ENCODE measurements at regions not wholly inside any gene's neighbourhood (a gene's known extent, or its start where the extent isn't known, plus 50 kb on each side); places are given as distances from the start of the nearest gene placed in this dataset.

GRCh38 chr17:36661047-36661666 is 59.8 kb downstream of the MRM1 start:
- Mint-ChIP-seq H3K27ac (no peak overlapping the region), H3K9me3 (no peaks in the 10 kb centered on the region), H3K4me3 (no peak overlapping the region), H3K4me1 (peaks cover 3% of the 10 kb centered on the region), H3K36me3 (ENCODE audit: low read depth) (no peaks in the 10 kb centered on the region), H3K27me3 (peaks cover 42% of the 10 kb centered on the region)
- intact Hi-C loops (cut with micrococcal nuclease), result no loop called here
- DNase-seq, result no peak

- no peaks in the 10 kb centered on the region for H3K9me3 Mint-ChIP-seq
- intact Hi-C loops (cut with micrococcal nuclease), result no loop called here
- no peak overlapping the region for H3K4me3 Mint-ChIP-seq
- no peak overlapping the region for H3K27ac Mint-ChIP-seq
- H3K4me1 Mint-ChIP-seq, result peaks cover 3% of the 10 kb centered on the region
- peaks cover 36% of the 10 kb centered on the region for H3K27me3 Mint-ChIP-seq
- no peak for DNase-seq
- no peaks in the 10 kb centered on the region for H3K36me3 Mint-ChIP-seq (ENCODE audit: low read depth)
Measured at GRCh38 chr17:36661688-36662087, 60.3 kb downstream of the MRM1 start.

- intact Hi-C loops (cut with micrococcal nuclease), result no loop called here
- no peak for DNase-seq
- Mint-ChIP-seq H3K27me3 (peaks cover 13% of the 10 kb centered on the region), H3K27ac (no peak overlapping the region), H3K9me3 (no peaks in the 10 kb centered on the region), H3K4me3 (no peak overlapping the region), H3K4me1 (peaks cover 3% of the 10 kb centered on the region), H3K36me3 (ENCODE audit: low read depth) (no peaks in the 10 kb centered on the region)
Measured at GRCh38 chr17:36665417-36665816, 64.0 kb downstream of the MRM1 start.

- intact Hi-C loops (cut with micrococcal nuclease), result no loop called here
- Mint-ChIP-seq H3K4me3 (no peak overlapping the region), H3K4me1 (peaks cover 15% of the 10 kb centered on the region), H3K36me3 (ENCODE audit: low read depth) (no peaks in the 10 kb centered on the region), H3K27ac (no peak overlapping the region), H3K27me3 (peaks cover 6% of the 10 kb centered on the region), H3K9me3 (no peaks in the 10 kb centered on the region)
- DNase-seq, result no peak
Measured at GRCh38 chr17:36667922-36668321, 66.5 kb downstream of the MRM1 start.

- DNase-seq, result no peak
- intact Hi-C loops (cut with micrococcal nuclease), result no loop called here
- H3K4me3 Mint-ChIP-seq, result no peak overlapping the region
- no peak overlapping the region for H3K27ac Mint-ChIP-seq
- H3K4me1 Mint-ChIP-seq, result peaks cover 24% of the 10 kb centered on the region
- no peaks in the 10 kb centered on the region for H3K36me3 Mint-ChIP-seq (ENCODE audit: low read depth)
- peaks cover 3% of the 10 kb centered on the region for H3K27me3 Mint-ChIP-seq
- H3K9me3 Mint-ChIP-seq, result no peaks in the 10 kb centered on the region
Measured at GRCh38 chr17:36668824-36669223, 67.4 kb downstream of the MRM1 start.

GRCh38 chr17:36671144-36671543 is 69.8 kb downstream of the MRM1 start:
- no peak for DNase-seq
- Mint-ChIP-seq H3K27ac (peak overlapping the region; percentile 42), H3K9me3 (no peaks in the 10 kb centered on the region), H3K4me1 (peaks cover 47% of the 10 kb centered on the region), H3K4me3 (no peak overlapping the region), H3K27me3 (no peaks in the 10 kb centered on the region), H3K36me3 (ENCODE audit: low read depth) (no peaks in the 10 kb centered on the region)
- intact Hi-C loops (cut with micrococcal nuclease), result no loop called here

- Mint-ChIP-seq H3K4me1 (peaks cover 54% of the 10 kb centered on the region), H3K27me3 (no peaks in the 10 kb centered on the region), H3K36me3 (ENCODE audit: low read depth) (no peaks in the 10 kb centered on the region), H3K9me3 (no peaks in the 10 kb centered on the region), H3K27ac (peak overlapping the region; percentile 96), H3K4me3 (peak overlapping the region; percentile 69)
- intact Hi-C loops (cut with micrococcal nuclease), result no loop called here
- DNase-seq, result no peak
Measured at GRCh38 chr17:36672403-36672918, 71.1 kb downstream of the MRM1 start.

DNA sequence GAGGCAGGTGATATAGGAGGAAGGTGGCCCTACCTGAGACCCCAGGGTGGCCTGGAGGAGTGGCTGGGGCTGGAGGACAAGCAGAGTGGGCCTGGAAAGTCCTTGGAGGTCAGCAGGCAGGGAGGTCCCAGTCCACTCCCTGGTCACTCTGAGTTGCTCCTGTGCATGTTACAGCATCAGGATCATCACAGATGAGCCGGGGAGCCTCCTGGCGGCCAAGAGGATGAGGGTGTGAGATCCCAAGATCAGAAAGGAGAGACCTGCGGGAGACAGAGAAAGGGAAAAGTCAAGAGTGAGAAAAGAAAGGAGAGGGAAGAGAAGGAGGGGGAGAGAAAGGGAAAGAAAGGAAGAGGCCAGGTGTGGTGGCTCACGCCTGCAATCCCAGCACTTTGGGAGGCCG is 71.7 kb downstream of the MRM1 start:
- Mint-ChIP-seq H3K27ac (peak overlapping the region; percentile 96), H3K4me3 (peak overlapping the region; percentile 69), H3K36me3 (ENCODE audit: low read depth) (no peaks in the 10 kb centered on the region), H3K4me1 (peaks cover 54% of the 10 kb centered on the region), H3K9me3 (no peaks in the 10 kb centered on the region), H3K27me3 (no peaks in the 10 kb centered on the region)
- DNase-seq, result no peak
- intact Hi-C loops (cut with micrococcal nuclease), result no loop called here

DNA sequence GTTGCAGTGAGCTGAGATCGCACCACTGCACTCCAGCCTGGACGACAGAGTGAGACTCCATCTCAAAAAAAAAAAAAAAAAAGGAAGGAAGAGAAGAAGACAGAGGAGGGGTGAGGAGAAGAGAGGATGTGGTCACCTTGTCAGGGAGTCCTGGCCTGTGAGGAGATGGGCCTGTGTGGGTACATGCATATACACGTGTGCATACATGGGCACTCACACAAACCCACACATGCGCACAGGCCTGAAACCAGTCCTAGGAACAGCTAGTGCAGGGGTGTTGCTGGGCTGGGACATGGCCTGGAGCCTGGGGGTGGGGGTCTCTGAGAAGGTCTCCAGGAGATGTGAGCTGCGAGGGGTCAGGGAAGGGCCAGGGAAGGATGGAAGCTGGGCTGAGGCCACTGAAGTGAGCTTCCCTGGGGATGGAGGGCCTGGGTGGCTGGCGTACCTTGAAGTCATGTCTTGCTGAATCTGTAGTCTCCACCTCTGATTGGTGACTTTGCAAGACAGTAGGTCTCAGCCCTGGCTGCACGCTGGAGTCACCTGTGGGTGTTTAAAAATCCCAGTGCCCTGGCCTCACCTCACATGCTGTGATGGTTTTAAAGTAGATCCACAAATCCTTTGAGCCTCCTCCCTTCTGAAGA is 72.4 kb downstream of the MRM1 start:
- no peaks in the 10 kb centered on the region for H3K9me3 Mint-ChIP-seq
- peaks cover 54% of the 10 kb centered on the region for H3K4me1 Mint-ChIP-seq
- no peaks in the 10 kb centered on the region for H3K27me3 Mint-ChIP-seq
- peak overlapping the region; percentile 69 for H3K4me3 Mint-ChIP-seq
- intact Hi-C loops (cut with micrococcal nuclease), result no loop called here
- H3K36me3 Mint-ChIP-seq (ENCODE audit: low read depth), result no peaks in the 10 kb centered on the region
- DNase-seq, result peak; percentile 67
- H3K27ac Mint-ChIP-seq, result peak overlapping the region; percentile 96

DNA sequence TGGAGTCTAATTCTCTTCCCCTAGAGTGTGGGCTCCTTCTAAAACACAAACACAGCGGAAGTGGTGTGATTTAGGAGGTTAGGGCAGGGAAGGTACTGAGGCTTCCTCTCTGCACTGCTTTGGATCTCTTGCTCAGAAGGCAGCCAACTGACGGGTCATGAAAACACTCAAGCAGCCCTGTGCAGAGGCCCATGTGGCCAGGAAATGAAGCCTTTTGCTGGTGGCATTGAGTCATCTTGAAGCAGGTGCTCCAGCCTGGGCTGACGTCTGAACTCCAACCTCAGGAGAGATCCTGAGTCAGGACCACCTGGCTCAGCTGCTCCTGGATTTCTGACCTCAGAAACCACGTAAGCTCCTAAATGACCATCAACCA is 72.9 kb downstream of the MRM1 start:
- DNase-seq, result peak; percentile 90
- no peaks in the 10 kb centered on the region for H3K36me3 Mint-ChIP-seq (ENCODE audit: low read depth)
- H3K4me3 Mint-ChIP-seq, result peak overlapping the region; percentile 69
- no peaks in the 10 kb centered on the region for H3K9me3 Mint-ChIP-seq
- no peaks in the 10 kb centered on the region for H3K27me3 Mint-ChIP-seq
- peaks cover 51% of the 10 kb centered on the region for H3K4me1 Mint-ChIP-seq
- H3K27ac Mint-ChIP-seq, result peak overlapping the region; percentile 96
- intact Hi-C loops (cut with micrococcal nuclease), result no loop called here

DNA sequence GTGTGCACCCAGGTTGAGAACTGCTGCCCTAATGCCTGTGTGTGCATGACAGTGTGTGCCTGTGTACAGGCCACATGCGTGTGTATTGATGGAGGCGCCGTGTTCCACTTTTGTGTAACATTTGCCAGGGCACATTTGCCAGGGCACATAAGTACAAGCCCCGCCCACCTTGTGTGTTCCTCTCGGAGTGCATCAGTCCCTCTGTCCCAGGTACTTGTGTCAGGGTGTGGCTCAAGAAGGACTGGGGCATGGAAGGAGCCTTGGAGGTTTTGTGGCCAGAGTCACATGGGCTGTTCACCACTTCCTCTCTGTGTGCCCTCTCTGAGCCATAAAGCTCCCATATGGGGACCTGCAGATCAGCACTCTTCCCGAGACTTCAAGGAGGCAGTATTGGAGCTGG is 73.9 kb downstream of the MRM1 start:
- H3K4me1 Mint-ChIP-seq, result peaks cover 51% of the 10 kb centered on the region
- intact Hi-C loops (cut with micrococcal nuclease), result loop anchor here (5.0 kb wide), 1 partner anchor 47 kb away; no protein-coding TSS in a partner anchor
- no peaks in the 10 kb centered on the region for H3K27me3 Mint-ChIP-seq
- no peaks in the 10 kb centered on the region for H3K36me3 Mint-ChIP-seq (ENCODE audit: low read depth)
- H3K27ac Mint-ChIP-seq, result peak overlapping the region; percentile 79
- no peaks in the 10 kb centered on the region for H3K9me3 Mint-ChIP-seq
- H3K4me3 Mint-ChIP-seq, result peak overlapping the region; percentile 75
- peak; percentile 85 for DNase-seq

GRCh38 chr17:36675786-36676185 is 74.4 kb downstream of the MRM1 start:
- H3K4me1 Mint-ChIP-seq, result peaks cover 48% of the 10 kb centered on the region
- H3K36me3 Mint-ChIP-seq (ENCODE audit: low read depth), result no peaks in the 10 kb centered on the region
- peak overlapping the region; percentile 79 for H3K27ac Mint-ChIP-seq
- peak overlapping the region; percentile 75 for H3K4me3 Mint-ChIP-seq
- H3K9me3 Mint-ChIP-seq, result no peaks in the 10 kb centered on the region
- peak; percentile 78 for DNase-seq
- intact Hi-C loops (cut with micrococcal nuclease), result loop anchor here (5.0 kb wide), 1 partner anchor 47 kb away; no protein-coding TSS in a partner anchor
- H3K27me3 Mint-ChIP-seq, result no peaks in the 10 kb centered on the region

- intact Hi-C loops (cut with micrococcal nuclease), result loop anchor here (5.0 kb wide), 1 partner anchor 42 kb away; no protein-coding TSS in a partner anchor
- Mint-ChIP-seq H3K27ac (no peak overlapping the region), H3K9me3 (no peaks in the 10 kb centered on the region), H3K27me3 (peaks cover 5% of the 10 kb centered on the region), H3K4me1 (peaks cover 19% of the 10 kb centered on the region), H3K36me3 (ENCODE audit: low read depth) (no peaks in the 10 kb centered on the region), H3K4me3 (no peak overlapping the region)
- no peak for DNase-seq
Measured at GRCh38 chr17:36679815-36680467, 78.6 kb downstream of the MRM1 start.

GRCh38 chr17:36680701-36681202 is 79.4 kb downstream of the MRM1 start:
- Mint-ChIP-seq H3K27me3 (peaks cover 6% of the 10 kb centered on the region), H3K4me1 (peaks cover 11% of the 10 kb centered on the region), H3K36me3 (ENCODE audit: low read depth) (no peaks in the 10 kb centered on the region), H3K4me3 (no peak overlapping the region), H3K27ac (no peak overlapping the region), H3K9me3 (no peaks in the 10 kb centered on the region)
- DNase-seq, result no peak
- intact Hi-C loops (cut with micrococcal nuclease), result no loop called here
